Body of pancreas (tissue), 4 donors: ENCODE measurements at regions not wholly inside any gene's neighbourhood (a gene's known extent, or its start where the extent isn't known, plus 50 kb on each side); places are given as distances from the start of the nearest gene placed in this dataset.

Source experiments
- POLR2A ChIP-seq, 3 donors: fragments of 450-650 bp; IDR thresholded peaks; one replicate each; pipeline ENCODE4 v1.6.1; 2016; ENCODE audit warnings: antibody characterized with exemption in 3 of 3, mild to moderate bottlenecking in 2 of 3
- TF ChIP-seq, protein P1 (sequence below), 7 experiments: fragments of 450-650 bp in 4 of 7; fragments of 200-600 bp in 3 of 7; sonication (generic) in 3 of 7; IDR thresholded peaks; one replicate each; pipeline ENCODE4 v1.5.1; 2016 to 2019; ENCODE audit warnings: antibody characterized with exemption in 7 of 7

DNA sequence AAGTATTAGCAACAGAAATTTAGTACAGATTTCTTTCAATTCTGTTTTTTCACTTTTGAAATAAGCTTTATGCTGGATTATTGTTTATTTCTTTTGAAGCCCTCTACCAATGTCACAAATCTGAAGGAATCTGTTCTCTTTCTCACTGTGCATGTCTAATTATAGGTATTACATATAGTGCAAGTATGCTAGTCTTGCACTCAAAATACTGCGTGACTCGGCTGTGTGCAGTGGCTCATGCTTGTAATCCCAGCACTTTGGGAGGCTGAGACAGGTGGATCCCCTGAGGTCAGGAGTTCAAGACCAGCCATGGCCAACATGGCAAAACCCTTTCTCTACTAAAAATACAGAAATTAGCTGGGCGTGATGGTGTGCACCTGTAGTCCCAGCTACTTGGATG, 95.8 kb upstream of the PLAAT1 start:
- TF ChIP-seq, protein P1, sequence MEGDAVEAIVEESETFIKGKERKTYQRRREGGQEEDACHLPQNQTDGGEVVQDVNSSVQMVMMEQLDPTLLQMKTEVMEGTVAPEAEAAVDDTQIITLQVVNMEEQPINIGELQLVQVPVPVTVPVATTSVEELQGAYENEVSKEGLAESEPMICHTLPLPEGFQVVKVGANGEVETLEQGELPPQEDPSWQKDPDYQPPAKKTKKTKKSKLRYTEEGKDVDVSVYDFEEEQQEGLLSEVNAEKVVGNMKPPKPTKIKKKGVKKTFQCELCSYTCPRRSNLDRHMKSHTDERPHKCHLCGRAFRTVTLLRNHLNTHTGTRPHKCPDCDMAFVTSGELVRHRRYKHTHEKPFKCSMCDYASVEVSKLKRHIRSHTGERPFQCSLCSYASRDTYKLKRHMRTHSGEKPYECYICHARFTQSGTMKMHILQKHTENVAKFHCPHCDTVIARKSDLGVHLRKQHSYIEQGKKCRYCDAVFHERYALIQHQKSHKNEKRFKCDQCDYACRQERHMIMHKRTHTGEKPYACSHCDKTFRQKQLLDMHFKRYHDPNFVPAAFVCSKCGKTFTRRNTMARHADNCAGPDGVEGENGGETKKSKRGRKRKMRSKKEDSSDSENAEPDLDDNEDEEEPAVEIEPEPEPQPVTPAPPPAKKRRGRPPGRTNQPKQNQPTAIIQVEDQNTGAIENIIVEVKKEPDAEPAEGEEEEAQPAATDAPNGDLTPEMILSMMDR (IDR thresholded peaks at IDR 0.05) = no peak
- TF ChIP-seq POLR2A (IDR thresholded peaks at IDR 0.05) = no peak
